HEK293T (cell line): ENCODE measurements at regions not wholly inside any gene's neighbourhood (a gene's known extent, or its start where the extent isn't known, plus 50 kb on each side); places are given as distances from the start of the nearest gene placed in this dataset.
"Not testable (repeated sequence)": the region's sequence is repeated elsewhere in the genome, so short reads cannot be mapped to it uniquely, and the experiment has no call there.

Source experiments
- CTCF ChIA-PET: fragments of 350-600 bp; formaldehyde crosslinking; extraction: SDS; loops from one replicate; lab custom pipeline; 2021; ENCODE audit warnings: antibody characterized with exemption, inconsistent platforms; lab: Yijun Ruan, JAX
- POLR2A ChIA-PET: fragments of 350-600 bp; formaldehyde crosslinking; extraction: SDS; loops from one replicate; lab custom pipeline; 2020; ENCODE audit warnings: antibody characterized with exemption, inconsistent platforms; lab: Yijun Ruan, JAX
- DNase-seq: peaks from one replicate; pipeline ENCODE4 v3.0.0; 2012; ENCODE audit warnings: mixed read lengths; ENCODE audit errors: extremely low spot score
- ARNT ChIP-seq: fragments of 450-650 bp; IDR thresholded peaks from 2 replicates; pipeline ENCODE4 v1.6.1; 2017; ENCODE audit warnings: mild to moderate bottlenecking
- BHLHE40 ChIP-seq: fragments of 450-650 bp; IDR thresholded peaks from 2 replicates; pipeline ENCODE4 v1.6.1; 2016; ENCODE audit warnings: mild to moderate bottlenecking, moderate library complexity, borderline replicate concordance
- CTBP1 ChIP-seq: fragments of 450-650 bp; IDR thresholded peaks from 2 replicates; pipeline ENCODE4 v1.6.1; 2016; ENCODE audit warnings: borderline replicate concordance
- ELF4 ChIP-seq: fragments of 450-650 bp; IDR thresholded peaks from 2 replicates; pipeline ENCODE4 v1.6.1; 2017; ENCODE audit warnings: antibody characterized with exemption
- FOXA1 ChIP-seq: fragments of 450-650 bp; IDR thresholded peaks from 2 replicates; pipeline ENCODE4 v1.6.1; 2016; ENCODE audit warnings: mild to moderate bottlenecking
- FOXK2 ChIP-seq: fragments of 450-650 bp; IDR thresholded peaks from 2 replicates; pipeline ENCODE4 v1.6.1; 2016; ENCODE audit warnings: mild to moderate bottlenecking
- FOXM1 ChIP-seq: fragments of 450-650 bp; IDR thresholded peaks from 2 replicates; pipeline ENCODE4 v1.6.1; 2017; ENCODE audit warnings: mild to moderate bottlenecking, borderline replicate concordance
- HDGF ChIP-seq: fragments of 450-650 bp; IDR thresholded peaks from 2 replicates; pipeline ENCODE4 v1.6.1; 2017; ENCODE audit warnings: antibody characterized with exemption, borderline replicate concordance
- L3MBTL2 ChIP-seq: fragments of 450-650 bp; conservative IDR thresholded peaks from 2 replicates; pipeline ENCODE4 v1.6.1; 2016; ENCODE audit warnings: mild to moderate bottlenecking
- LEF1 ChIP-seq: fragments of 450-650 bp; IDR thresholded peaks from 2 replicates; pipeline ENCODE4 v1.6.1; 2017; ENCODE audit warnings: mild to moderate bottlenecking, borderline replicate concordance
- NFRKB ChIP-seq: fragments of 450-650 bp; IDR thresholded peaks from 2 replicates; pipeline ENCODE4 v1.6.1; 2016; ENCODE audit warnings: mild to moderate bottlenecking, moderate library complexity
- SP1 ChIP-seq: fragments of 450-650 bp; IDR thresholded peaks from 2 replicates; pipeline ENCODE4 v1.6.1; 2017
- SUZ12 ChIP-seq: fragments of 450-650 bp; IDR thresholded peaks from 2 replicates; pipeline ENCODE4 v1.6.1; 2016; ENCODE audit warnings: mild to moderate bottlenecking
- TARDBP ChIP-seq: fragments of 450-650 bp; IDR thresholded peaks from 2 replicates; pipeline ENCODE4 v1.6.1; 2016
- ZNF384 ChIP-seq: fragments of 450-650 bp; IDR thresholded peaks from 2 replicates; pipeline ENCODE4 v1.6.1; 2016
- TF ChIP-seq, protein P1 (sequence below): fragments of 450-650 bp; IDR thresholded peaks from 2 replicates; pipeline ENCODE4 v1.6.1; 2016

GRCh38 chr2:37739153-37739552 is 67.7 kb upstream of the CDC42EP3 start:
- ChIA-PET POLR2A (interaction anchor here (1.0 kb wide), 1 partner anchor 43 kb away, joined by 3 read pairs; no protein-coding TSS in a partner anchor), CTCF (no interaction called here)
- no peak for TF ChIP-seq HDGF
- no peak for DNase-seq

DNA sequence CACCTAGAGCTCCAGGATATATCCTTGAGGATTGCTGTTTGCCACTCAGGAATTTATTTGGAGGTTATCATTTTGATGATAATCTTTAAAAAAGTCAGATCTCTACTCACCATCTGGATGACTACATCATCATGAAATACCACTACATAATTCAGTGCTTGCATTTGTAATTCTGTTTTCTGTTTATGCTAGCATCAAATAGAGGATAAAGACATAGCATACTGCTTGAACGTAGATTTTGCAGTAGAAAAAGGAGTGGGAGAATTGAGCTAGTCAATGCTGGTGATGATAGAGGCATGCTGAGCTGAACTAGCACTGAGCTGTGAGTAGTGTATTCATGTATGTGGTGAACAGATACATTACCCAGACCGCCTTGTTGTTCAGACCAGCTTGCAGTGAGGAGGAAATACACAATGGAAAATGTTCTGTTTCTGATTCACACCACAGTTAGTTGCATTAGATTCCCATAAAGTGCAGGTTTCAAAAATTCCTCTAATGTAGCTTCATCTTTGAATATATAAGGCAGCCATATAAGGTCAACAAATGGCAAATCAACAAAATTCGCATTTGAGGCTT is 68.8 kb upstream of the CDC42EP3 start:
- no peak for DNase-seq
- ChIA-PET POLR2A (no interaction called here), CTCF (interaction anchor here (0.5 kb wide), 1 partner anchor 461 kb away, joined by 5 read pairs; no protein-coding TSS in a partner anchor)
- TF ChIP-seq, protein P1, sequence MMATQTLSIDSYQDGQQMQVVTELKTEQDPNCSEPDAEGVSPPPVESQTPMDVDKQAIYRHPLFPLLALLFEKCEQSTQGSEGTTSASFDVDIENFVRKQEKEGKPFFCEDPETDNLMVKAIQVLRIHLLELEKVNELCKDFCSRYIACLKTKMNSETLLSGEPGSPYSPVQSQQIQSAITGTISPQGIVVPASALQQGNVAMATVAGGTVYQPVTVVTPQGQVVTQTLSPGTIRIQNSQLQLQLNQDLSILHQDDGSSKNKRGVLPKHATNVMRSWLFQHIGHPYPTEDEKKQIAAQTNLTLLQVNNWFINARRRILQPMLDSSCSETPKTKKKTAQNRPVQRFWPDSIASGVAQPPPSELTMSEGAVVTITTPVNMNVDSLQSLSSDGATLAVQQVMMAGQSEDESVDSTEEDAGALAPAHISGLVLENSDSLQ: no peak
- no peak for TF ChIP-seq FOXM1
- TF ChIP-seq ZNF384: no peak
- no peak for TF ChIP-seq HDGF
- TF ChIP-seq ELF4: no peak
- TF ChIP-seq TARDBP: no peak
- TF ChIP-seq ARNT: no peak
- TF ChIP-seq FOXA1: no peak
- no peak for TF ChIP-seq NFRKB

- DNase-seq: no peak
- ChIA-PET POLR2A (no interaction called here), CTCF (no interaction called here)
- TF ChIP-seq SUZ12 (no peak), HDGF (no peak), SP1 (no peak), NFRKB (no peak), ZNF384 (no peak), BHLHE40 (no peak), L3MBTL2 (no peak), FOXM1 (no peak), CTBP1 (no peak)
These were observed 70.8 kb upstream of the CDC42EP3 start for GRCh38 chr2:37742286-37742685.

- no peak for DNase-seq
- ChIA-PET CTCF (no interaction called here), POLR2A (no interaction called here)
- no peak for TF ChIP-seq BHLHE40
These were observed 72.6 kb upstream of the CDC42EP3 start for GRCh38 chr2:37744010-37744409.

DNA sequence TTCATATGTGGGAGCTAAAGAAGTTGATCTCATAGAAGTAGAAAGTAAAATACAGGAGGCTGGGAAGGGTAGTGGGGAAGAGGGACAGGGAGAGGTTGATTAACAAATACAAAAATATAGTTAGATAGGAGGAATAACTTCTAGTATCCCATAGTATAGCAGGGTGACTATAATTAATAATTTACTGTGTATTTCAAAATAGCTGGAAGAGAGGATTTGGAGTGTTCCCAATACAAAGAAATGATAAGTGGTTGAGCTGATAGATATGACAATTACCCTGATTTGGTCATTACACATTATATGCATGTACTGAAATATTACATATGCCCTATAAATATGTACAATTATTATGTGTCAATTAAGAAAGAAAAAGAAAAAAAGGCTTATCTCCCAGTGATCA is 73.5 kb upstream of the CDC42EP3 start:
- CTCF ChIA-PET: interaction anchor here (0.6 to 0.8 kb wide), 3 partner anchors 96 to 448 kb away, joined by 3 read pairs; no protein-coding TSS in a partner anchor
- POLR2A ChIA-PET, DNase-seq: not testable (repeated sequence)

GRCh38 chr2:37746011-37746410 is 74.6 kb upstream of the CDC42EP3 start:
- POLR2A ChIA-PET, DNase-seq, CTCF ChIA-PET: not testable (repeated sequence)

DNA sequence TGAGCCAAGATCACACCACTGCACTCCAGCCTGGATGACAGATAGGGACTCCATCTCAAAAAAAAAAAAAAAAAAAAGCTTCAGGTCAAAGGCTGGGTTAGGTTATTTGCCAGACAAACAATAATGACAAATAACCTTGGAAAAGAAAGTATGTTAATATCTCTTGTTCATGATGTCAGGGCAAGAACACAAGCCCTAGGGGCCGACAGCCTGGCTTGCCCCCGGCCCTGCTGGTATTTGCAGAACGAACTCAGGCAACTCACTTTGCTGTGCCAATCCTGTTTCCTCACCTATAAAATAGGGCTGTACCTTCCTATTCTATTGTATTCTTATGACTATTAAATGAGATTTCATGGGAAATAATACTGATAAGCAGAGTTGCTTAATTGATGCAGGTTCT is 75.4 kb upstream of the CDC42EP3 start:
- TF ChIP-seq L3MBTL2 (no peak), LEF1 (no peak), NFRKB (no peak), ARNT (no peak), SUZ12 (no peak), HDGF (no peak), ELF4 (no peak), TARDBP (no peak), FOXM1 (no peak), CTBP1 (no peak), BHLHE40 (no peak)
- ChIA-PET POLR2A (no interaction called here), CTCF (no interaction called here)

DNA sequence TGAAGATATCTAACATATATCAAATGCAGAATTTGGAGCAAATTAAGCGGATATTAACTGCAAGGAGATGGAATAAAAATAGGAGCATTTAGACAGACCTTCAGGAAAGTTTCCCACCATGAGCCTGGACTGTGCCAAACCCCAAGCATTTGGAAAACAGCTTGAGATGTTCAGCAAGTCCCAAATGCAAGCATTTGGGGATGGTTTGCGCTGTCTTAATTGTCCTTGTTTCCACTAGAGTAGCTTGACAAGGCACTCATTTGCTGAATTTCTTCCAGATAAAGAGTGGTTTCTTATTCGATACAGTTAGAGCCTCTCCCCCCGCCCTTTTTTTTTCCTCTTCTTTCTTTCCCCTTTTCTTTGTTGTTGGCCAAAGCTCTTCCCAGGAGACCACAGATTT is 77.1 kb upstream of the CDC42EP3 start:
- DNase-seq: no peak
- POLR2A ChIA-PET: no interaction called here
- CTCF ChIA-PET: no interaction called here
- TF ChIP-seq TARDBP (no peak), ARNT (no peak), SUZ12 (no peak), ZNF384 (no peak), HDGF (no peak), FOXM1 (no peak), CTBP1 (no peak), LEF1 (no peak), BHLHE40 (no peak), ELF4 (no peak), SP1 (no peak), FOXA1 (no peak), FOXK2 (no peak)
- TF ChIP-seq, protein P1: no peak

More for the DNA sequence above, 75.4 kb upstream of the CDC42EP3 start:
- DNase-seq: no peak

GRCh38 chr2:37750286-37750685 is 78.8 kb upstream of the CDC42EP3 start:
- DNase-seq, CTCF ChIA-PET, POLR2A ChIA-PET: not testable (repeated sequence)
